ELF-1 (cell line): ENCODE measurements at regions not wholly inside any gene's neighbourhood (a gene's known extent, or its start where the extent isn't known, plus 50 kb on each side); places are given as distances from the start of the nearest gene placed in this dataset.

Source experiments
- DNase-seq: peaks from one replicate; pipeline ENCODE4 v3.0.0-alpha.2; 2016; ENCODE audit warnings: low read depth, low spot score

DNA sequence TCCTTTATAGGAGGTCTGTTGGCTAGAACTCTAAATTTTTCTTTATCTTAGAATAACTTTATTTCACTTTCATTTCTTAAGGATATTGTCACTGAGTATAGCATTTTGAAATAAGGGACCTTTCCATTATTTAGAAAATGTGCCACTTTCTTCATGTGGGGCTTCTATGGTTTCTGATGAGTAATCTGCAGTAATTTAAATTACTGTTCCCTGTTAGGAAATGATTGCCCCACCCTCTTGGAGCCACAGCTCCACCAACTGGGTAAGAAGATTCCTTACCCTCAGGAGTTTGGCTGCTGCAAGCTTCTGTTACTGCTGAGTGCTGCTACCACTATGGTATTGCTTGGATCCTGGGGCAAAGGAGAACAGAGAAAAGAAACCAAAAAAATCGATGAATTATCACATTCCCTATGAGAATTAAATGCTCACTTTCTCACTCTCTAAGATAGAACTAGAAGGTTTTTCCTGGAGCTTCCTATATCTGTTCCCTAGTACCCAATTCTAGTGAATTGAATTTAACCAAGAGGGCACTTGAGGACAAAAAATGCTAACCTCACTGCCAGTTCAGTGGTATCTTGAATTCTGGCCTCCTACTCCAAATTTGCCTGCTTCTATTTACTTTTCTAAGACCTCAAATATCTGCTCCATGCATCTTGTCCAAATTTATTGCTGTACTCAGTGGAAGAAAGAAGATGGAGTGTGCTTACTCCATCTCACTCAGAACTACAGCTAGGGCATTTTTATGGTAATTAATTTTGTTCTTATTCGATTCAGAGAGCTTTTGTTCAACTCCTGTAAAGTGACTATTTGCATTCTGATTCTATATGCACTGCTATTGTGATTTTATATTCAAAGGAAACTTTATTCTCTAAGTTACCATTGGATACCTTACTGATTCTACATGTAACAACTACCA lies 2111.3 kb downstream of the MAT2B start:
- peak; percentile 6 for DNase-seq

DNA sequence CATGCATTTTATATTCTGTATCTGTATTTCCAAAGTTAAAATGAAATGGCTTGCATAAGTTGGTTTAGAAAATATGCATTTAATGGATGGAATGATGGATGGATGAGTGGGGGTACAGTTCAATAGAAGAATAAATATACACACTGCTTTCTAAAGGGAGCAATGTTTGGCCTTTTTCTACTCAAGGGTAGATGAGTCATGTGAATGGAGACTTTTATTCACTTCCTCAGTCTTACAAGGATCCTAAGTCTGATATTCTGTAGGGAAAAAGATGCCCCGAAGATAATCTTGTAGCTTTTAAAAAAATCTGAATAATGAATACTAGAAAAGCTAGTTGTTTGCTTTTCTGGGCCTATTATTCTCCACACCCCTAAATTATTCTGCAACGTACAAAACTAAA lies 2112.1 kb downstream of the MAT2B start:
- DNase-seq, result no peak

DNA sequence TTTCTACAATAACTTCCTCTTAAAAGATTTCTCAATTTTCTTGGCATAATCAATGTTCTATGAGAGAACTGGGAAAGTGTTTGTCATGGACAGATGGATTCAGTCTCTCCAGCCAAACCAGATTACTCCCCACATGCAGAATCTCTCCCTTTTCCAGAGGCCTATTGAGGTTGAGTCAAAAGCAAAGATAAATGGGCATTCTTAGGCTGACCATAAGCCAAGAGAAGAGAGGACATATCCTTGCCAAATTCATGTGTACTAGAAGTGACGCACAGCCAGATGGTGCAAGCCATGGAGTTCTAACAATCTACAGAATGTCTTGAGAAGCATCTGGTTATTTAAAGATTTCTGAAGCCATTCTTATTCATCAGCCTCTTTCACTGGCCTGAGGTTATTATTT lies 2115.0 kb downstream of the MAT2B start:
- DNase-seq, result no peak

DNA sequence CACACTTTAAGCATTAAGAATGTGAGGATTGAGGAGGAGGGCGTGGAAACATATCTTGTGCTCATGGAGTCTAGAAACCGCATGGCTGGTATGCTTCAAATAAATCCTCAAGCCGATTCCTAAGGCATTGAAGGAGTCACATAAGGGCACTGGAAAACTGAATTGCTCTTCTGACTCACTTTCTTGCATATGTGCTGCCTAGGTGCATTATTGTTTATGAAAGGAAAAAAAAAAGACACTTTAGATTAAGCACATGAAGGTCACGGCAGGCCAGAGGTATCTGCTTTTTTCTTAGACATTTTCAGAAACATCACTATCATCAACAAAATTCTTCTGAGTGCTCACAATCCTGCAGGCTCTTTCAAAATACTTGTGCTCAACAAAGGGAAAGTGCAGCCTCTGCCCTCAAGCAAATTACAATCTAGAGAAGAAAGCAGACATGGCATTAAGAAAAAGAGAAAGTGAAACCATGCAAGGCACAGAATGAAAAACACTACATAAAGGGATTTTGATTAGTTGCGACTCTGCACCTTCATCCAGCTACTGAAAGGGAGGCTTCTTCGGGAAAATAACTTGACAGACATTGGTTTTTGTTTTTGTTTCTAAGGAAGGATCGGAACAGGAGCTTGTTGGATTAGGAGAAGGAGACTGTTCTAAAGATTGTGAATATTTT lies 2117.6 kb downstream of the MAT2B start:
- DNase-seq, result peak; percentile 8

- no peak for DNase-seq
Measured at GRCh38 chr5:165624166-165624946, 2118.9 kb downstream of the MAT2B start.

DNA sequence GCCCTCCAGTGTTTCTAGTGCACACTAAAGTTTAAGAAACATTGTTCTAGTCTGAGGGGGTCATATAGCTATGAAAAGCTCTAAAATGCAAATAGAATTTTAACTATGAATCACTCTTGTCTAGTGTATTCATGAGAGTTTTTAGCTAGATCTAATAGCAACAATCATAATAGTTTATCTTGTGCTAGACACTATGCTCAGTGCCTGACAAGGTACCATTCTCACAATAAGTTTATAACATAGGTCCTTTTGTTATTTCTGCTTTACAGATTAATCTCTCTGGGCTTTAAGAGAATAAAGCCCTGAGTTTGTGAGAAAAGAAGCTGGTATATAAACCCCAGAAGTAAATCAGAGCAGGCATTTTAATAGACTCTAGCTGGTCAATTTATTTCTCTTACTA lies 2120.7 kb downstream of the MAT2B start:
- DNase-seq, result no peak

- no peak for DNase-seq
Measured at GRCh38 chr5:165627548-165628170, 2122.2 kb downstream of the MAT2B start.

GRCh38 chr5:165630261-165630778 lies 2124.9 kb downstream of the MAT2B start:
- DNase-seq, result peak; percentile 82

- DNase-seq, result no peak
Measured at GRCh38 chr5:165631235-165631634, 2125.8 kb downstream of the MAT2B start.

GRCh38 chr5:165642366-165642765 lies 2136.9 kb downstream of the MAT2B start:
- no peak for DNase-seq

DNA sequence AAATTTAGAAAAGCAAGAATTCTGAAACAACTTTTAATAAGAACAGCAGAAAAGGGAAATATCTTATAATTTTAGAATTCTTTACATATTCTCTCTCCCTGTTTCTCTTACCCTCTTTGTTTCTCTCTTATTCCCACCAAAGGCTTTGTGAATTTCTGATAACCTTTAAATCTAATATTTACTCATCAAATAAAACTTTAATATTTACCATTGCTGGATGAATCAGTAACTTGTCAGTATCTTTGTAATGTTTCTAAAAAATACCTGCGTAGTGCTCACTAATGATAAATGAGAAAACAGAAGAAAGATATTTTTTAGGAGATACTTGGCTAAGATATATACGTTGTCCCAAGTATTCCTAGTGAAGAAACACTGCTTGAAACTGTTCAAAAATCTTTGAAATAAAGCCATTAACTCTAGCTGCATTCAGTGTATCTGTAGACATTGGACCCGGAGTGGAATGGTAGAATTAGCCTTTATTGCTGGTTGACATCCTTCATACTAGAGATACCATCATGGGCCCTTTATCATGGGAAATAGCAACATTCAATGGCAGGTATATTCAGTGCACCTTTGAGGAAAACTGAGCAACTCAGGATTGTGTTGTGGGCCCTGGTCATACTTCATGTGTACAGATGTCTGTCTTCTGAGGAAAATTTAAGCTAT lies 2160.4 kb downstream of the MAT2B start:
- no peak for DNase-seq

DNA sequence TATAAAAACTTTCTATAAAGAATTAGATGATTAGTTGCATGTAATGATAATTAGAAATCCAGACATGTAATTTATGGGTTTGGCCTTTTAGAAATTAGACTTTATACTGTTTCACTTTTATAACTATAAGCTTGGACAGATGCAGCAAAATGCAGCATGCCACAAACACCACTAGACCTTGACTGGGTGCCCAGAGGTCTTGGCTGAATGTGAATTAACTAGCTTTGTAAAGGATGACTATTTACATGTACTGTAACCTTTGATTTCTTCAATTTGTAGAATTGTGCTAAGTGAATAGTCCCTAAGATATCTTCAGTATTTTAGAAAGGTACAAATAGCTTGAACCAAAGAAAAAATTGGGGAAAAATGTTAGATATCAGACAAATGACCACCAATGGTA lies 2168.1 kb downstream of the MAT2B start:
- no peak for DNase-seq

DNA sequence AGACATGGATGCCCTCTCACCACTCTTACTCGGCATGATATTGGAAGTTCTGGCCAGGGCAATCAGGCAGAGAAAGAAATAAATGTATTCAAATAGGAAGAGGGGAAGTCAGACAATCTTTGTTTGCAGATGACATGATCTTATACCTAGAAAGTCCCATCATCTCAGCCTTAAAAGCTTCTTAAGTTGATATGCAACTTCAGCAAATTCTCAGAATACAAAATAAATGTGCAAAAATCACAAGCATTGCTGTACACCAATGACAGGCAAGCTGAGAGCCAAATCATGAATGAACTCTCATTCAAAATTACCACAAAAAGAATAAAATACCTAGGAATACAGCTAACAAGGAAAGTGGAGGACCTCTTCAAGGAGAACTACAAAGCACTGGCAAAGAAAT lies 2190.4 kb downstream of the MAT2B start:
- no peak for DNase-seq

- DNase-seq, result no peak
Measured at GRCh38 chr5:165705960-165706359, 2200.5 kb downstream of the MAT2B start.

DNA sequence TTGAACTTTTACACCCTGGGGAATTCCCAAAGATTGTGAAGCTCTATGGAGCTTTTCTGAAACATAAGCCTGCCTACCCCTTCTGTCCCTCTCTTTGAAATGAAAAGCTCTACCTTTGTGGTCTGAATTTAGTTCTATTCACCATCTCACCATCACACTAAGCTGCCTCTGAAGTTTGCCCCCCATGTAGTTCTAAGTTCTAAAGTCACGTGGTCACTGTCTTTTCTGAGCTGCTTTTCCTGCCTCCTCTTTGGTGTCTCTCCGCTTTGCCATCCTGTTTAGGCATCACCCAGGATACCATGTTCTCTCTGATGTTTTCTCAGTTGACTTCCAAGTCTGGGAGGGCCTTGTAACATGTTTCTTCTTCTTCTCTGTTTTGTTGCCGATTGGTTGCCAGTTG lies 2206.6 kb downstream of the MAT2B start:
- DNase-seq, result no peak

DNA sequence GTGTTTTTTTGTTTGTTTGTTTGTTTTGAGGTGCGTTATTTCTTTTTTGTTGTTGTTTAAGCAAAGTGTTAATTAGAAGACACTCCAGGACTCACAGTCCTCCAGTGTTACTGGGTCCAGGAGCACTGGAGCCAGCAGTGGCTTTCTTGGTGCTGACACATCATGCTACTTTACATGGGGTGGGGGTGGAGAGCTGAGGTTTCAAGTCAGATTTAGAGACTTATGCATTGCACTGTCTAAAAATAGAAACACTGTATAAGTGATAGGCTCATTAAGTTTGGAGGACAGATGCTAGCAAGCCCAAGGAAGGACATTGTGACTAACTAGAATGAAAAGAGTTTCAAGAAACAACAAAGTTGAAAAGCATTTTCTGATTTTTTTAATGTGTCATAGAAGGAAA lies 2209.2 kb downstream of the MAT2B start:
- no peak for DNase-seq

DNA sequence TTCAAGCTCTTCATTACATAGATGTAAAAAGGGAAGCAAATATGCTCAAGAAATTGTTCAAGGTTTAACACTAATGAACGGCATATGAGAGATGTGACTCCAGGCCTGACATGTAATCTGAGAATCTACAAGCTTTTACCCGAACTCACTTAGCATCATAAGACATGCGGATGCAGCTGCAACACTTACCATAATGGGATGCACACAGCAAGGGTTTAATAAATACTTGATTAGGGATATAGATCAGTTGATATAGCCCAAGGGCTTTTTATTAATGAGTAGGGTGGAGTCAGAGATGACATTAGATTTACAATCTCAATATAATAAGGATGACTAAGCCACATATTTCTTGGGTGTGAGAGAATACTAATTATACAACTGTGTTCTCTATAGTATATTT lies 2215.5 kb downstream of the MAT2B start:
- DNase-seq, result no peak

DNA sequence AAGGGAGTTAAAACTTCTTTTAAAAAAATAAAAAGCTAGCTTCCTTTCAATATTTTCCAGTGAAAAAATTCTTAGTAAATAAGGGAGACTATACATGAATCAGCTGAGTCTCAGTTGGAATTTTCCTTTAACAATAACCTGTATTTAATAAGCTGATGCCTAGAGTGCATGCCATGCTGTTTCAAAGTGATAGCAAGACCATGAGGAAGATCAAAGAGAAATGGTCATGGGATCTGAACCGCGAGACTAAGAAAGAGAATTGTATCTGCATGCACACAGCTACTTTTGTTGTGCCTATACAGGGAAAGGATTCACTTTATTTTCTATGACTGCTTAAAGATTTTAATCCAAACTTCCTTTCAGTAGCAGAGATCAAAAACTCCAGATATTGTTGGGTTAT lies 2217.0 kb downstream of the MAT2B start:
- DNase-seq, result no peak

- DNase-seq, result no peak
Measured at GRCh38 chr5:165723931-165724330, 2218.5 kb downstream of the MAT2B start.

DNA sequence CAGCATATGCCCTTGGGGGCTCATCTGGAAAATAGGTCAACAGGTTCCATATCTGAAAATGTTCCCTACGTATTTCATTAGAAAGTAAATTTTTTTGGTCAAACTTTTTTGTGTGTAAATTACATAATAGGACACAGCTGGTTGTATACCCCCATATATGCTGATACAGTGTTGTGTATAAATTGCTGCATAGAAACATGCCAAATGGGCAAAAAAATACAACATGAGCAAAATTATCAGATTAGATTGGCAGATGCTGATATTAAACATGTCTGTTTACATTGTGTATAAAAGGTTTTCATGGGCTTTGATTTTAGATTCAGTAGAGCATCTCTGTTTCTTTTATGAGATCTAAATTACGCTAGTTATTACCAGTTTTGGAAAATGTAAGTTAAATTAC lies 2223.0 kb downstream of the MAT2B start:
- no peak for DNase-seq

- DNase-seq, result no peak
Measured at GRCh38 chr5:165735388-165735787, 2230.0 kb downstream of the MAT2B start.
